ENCODE measurements at regions not wholly inside any gene's neighbourhood (a gene's known extent, or its start where the extent isn't known, plus 50 kb on each side); places are given as distances from the start of the nearest gene placed in this dataset.

GRCh38 chr4:133920236-133920635, 281.4 kb downstream of the PABPC4L start:
- Histone ChIP-seq H3K9ac (ENCODE audit: low read length) (no peak overlapping the region), H3K4me3 (ENCODE audit: low read length) (no peak overlapping the region), H3K9me3 (ENCODE audit: low read length) (no peaks in the 10 kb centered on the region), H4K20me1 (ENCODE audit: insufficient read depth) (no peaks in the 10 kb centered on the region), H3K36me3 (ENCODE audit: insufficient read depth, low read length) (no peaks in the 10 kb centered on the region), H3F3A (ENCODE audit: insufficient read depth, low read length, poor library complexity, severe bottlenecking) (no peaks in the 10 kb centered on the region), H3K79me2 (replicated peaks; ENCODE audit: insufficient read depth, low read length) (no peaks in the 10 kb centered on the region), H3K27me3 (ENCODE audit: insufficient read depth, low read depth, low read length) (no peaks in the 10 kb centered on the region), H3K9me2 (ENCODE audit: insufficient read depth, low read length) (no peaks in the 10 kb centered on the region), H2AFZ (ENCODE audit: low read depth, low read length) (no peak overlapping the region), H3K4me2 (ENCODE audit: low read length) (no peak overlapping the region), H3K27ac (ENCODE audit: low read length) (no peak overlapping the region)
- TF ChIP-seq SMC3 (conservative IDR thresholded peaks at IDR 0.05; ENCODE audit: poor library complexity) (no peak), REST (IDR thresholded peaks at IDR 0.05; ENCODE audit: borderline replicate concordance) (no peak), EP300 (conservative IDR thresholded peaks at IDR 0.05; ENCODE audit: poor library complexity, severe bottlenecking) (no peak), EZH2 (IDR thresholded peaks at IDR 0.05; ENCODE audit: borderline replicate concordance, insufficient read depth, low read length, poor library complexity, severe bottlenecking) (no peak), POLR2AphosphoS5 (IDR thresholded peaks at IDR 0.05) (no peak), TAF1 (IDR thresholded peaks at IDR 0.05; ENCODE audit: low read depth) (no peak), MXI1 (conservative IDR thresholded peaks at IDR 0.05; ENCODE audit: poor library complexity, severe bottlenecking) (no peak), CTCF (IDR thresholded peaks at IDR 0.05; ENCODE audit: poor library complexity, severe bottlenecking) (no peak), RAD21 (conservative IDR thresholded peaks at IDR 0.05) (no peak)

- no peaks in the 10 kb centered on the region for H3K9me3 ChIP-seq (ENCODE audit: low read length)
- H4K20me1 ChIP-seq (ENCODE audit: insufficient read depth) = no peaks in the 10 kb centered on the region
- H3K27ac ChIP-seq (ENCODE audit: low read length) = no peak overlapping the region
- no peaks in the 10 kb centered on the region for H3F3A ChIP-seq (ENCODE audit: insufficient read depth, low read length, poor library complexity, severe bottlenecking)
- no peak overlapping the region for H3K4me3 ChIP-seq (ENCODE audit: low read length)
- TF ChIP-seq REST (IDR thresholded peaks at IDR 0.05; ENCODE audit: borderline replicate concordance) (no peak), EZH2 (IDR thresholded peaks at IDR 0.05; ENCODE audit: borderline replicate concordance, insufficient read depth, low read length, poor library complexity, severe bottlenecking) (no peak), RAD21 (conservative IDR thresholded peaks at IDR 0.05) (no peak), EP300 (conservative IDR thresholded peaks at IDR 0.05; ENCODE audit: poor library complexity, severe bottlenecking) (no peak), MXI1 (conservative IDR thresholded peaks at IDR 0.05; ENCODE audit: poor library complexity, severe bottlenecking) (no peak), CTCF (IDR thresholded peaks at IDR 0.05; ENCODE audit: poor library complexity, severe bottlenecking) (no peak), SMC3 (conservative IDR thresholded peaks at IDR 0.05; ENCODE audit: poor library complexity) (no peak), POLR2AphosphoS5 (IDR thresholded peaks at IDR 0.05) (no peak), TAF1 (IDR thresholded peaks at IDR 0.05; ENCODE audit: low read depth) (no peak)
- no peak overlapping the region for H3K9ac ChIP-seq (ENCODE audit: low read length)
- H3K9me2 ChIP-seq (ENCODE audit: insufficient read depth, low read length) = no peaks in the 10 kb centered on the region
- H3K27me3 ChIP-seq (ENCODE audit: insufficient read depth, low read depth, low read length) = no peaks in the 10 kb centered on the region
- no peaks in the 10 kb centered on the region for H3K36me3 ChIP-seq (ENCODE audit: insufficient read depth, low read length)
- H3K4me2 ChIP-seq (ENCODE audit: low read length) = no peak overlapping the region
- no peak overlapping the region for H2AFZ ChIP-seq (ENCODE audit: low read depth, low read length)
- no peaks in the 10 kb centered on the region for H3K79me2 ChIP-seq (replicated peaks; ENCODE audit: insufficient read depth, low read length)
Measured at GRCh38 chr4:133910165-133910564, 291.4 kb downstream of the PABPC4L start.

Measured in neural cell (in vitro differentiated cells).